Lung (tissue), 11 donors: ENCODE measurements at regions not wholly inside any gene's neighbourhood (a gene's known extent, or its start where the extent isn't known, plus 50 kb on each side); places are given as distances from the start of the nearest gene placed in this dataset.

Experiments
- ATAC-seq: fragments of 200-7000 bp; cut with Tn5 transposase; one replicate; pipeline ENCODE4 v1.9.1; 2020; ENCODE audit warnings: moderate number of reproducible peaks; ENCODE audit not compliant: insufficient read depth, low FRiP score
- DNase-seq, 3 donors: peaks; one replicate each; pipeline ENCODE4 v3.0.0-alpha.2; 2013 to 2017
- H3K27ac ChIP-seq, 2 donors: one replicate each; pipeline ENCODE4 v1.5.1; 2013; ENCODE audit warnings: mild to moderate bottlenecking in 2 of 2, moderate library complexity in 2 of 2, control low read depth in 1 of 2, inconsistent platforms in 1 of 2, low read depth in 1 of 2, low read length in 1 of 2
- H3K27me3 ChIP-seq, 3 donors: one replicate each; pipeline ENCODE4 v1.5.1; 2013; ENCODE audit warnings: low read length in 2 of 3; ENCODE audit not compliant: control insufficient read depth in 3 of 3, insufficient read depth in 3 of 3
- H3K36me3 ChIP-seq, 4 donors: one replicate each; pipeline ENCODE4 v1.5.1; 2013; ENCODE audit warnings: low read length in 4 of 4, mild to moderate bottlenecking in 1 of 4, moderate library complexity in 1 of 4; ENCODE audit not compliant: control insufficient read depth in 4 of 4, insufficient read depth in 4 of 4
- H3K4me1 ChIP-seq, 5 donors: one replicate each; pipeline ENCODE4 v1.5.1; 2013; ENCODE audit warnings: low read length in 5 of 5, mild to moderate bottlenecking in 2 of 5, moderate library complexity in 1 of 5; ENCODE audit not compliant: control insufficient read depth in 5 of 5, insufficient read depth in 5 of 5
- H3K4me3 ChIP-seq: one replicate; pipeline ENCODE4 v1.5.1; 2013; ENCODE audit warnings: mild to moderate bottlenecking, control low read depth, moderate library complexity
- H3K9ac ChIP-seq, 2 donors: one replicate each; pipeline ENCODE4 v1.5.1; 2013; ENCODE audit warnings: low read length in 2 of 2, control low read depth in 1 of 2; ENCODE audit not compliant: insufficient read depth in 1 of 2
- H3K9me3 ChIP-seq, 4 donors: one replicate each; pipeline ENCODE4 v1.5.1; 2013; ENCODE audit warnings: low read length in 3 of 4, mild to moderate bottlenecking in 1 of 4, moderate library complexity in 1 of 4; ENCODE audit not compliant: control insufficient read depth in 4 of 4, insufficient read depth in 3 of 4
- WGBS, 2 donors: extraction: QIAGEN DNeasy Blood & Tissue Kit; methylation state at CpG; one replicate each; pipeline ENCODE4 v1.1.7; 2013; 5-methylcytosine and 5-hydroxymethylcytosine counted together
- TF ChIP-seq, protein P1 (sequence below): IDR thresholded peaks from 2 replicates; pipeline ENCODE4 v1.5.1; 2012; ENCODE audit warnings: mild to moderate bottlenecking; ENCODE audit errors: control extremely low read depth, extremely low read depth
- donor health status: control.
- donor health status: control.
- donor health status: Bipolar disorder and iron deficiency.
- donor health status: healthy.
- donor health status: DM: yes; HTN: yes; CAD: no.

DNA sequence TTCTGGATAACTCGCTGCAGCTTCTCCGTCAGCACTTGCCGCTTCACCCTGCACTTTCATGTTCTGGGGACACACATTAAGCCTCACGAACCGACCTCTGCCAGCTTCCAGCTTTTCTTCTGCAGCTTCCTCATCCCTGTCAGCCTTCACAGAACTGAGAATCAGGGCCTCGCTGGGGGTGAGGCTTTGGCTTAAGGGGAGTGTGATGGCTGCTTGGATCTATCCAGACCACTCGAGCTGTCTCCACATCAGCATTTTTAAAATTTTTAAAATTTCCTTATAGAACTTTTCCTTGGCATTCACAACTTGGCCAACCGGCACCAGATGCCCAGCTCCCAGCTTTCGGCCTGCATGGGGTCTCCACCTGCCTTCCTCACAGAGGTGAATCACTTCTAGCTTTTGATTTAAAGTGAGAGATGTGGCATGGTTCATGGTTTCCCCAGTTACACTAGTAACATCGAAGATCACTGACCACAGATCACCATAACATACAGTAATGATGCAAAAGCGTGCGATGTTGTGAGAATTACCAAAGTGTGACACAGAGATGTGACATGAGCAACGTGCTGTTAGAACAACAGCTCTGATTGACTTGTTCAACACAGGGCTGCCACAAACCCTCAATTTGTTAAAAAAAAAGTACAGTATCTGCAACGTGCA lies 139.1 kb upstream of the C14orf180 start:
- no peak for DNase-seq

DNA sequence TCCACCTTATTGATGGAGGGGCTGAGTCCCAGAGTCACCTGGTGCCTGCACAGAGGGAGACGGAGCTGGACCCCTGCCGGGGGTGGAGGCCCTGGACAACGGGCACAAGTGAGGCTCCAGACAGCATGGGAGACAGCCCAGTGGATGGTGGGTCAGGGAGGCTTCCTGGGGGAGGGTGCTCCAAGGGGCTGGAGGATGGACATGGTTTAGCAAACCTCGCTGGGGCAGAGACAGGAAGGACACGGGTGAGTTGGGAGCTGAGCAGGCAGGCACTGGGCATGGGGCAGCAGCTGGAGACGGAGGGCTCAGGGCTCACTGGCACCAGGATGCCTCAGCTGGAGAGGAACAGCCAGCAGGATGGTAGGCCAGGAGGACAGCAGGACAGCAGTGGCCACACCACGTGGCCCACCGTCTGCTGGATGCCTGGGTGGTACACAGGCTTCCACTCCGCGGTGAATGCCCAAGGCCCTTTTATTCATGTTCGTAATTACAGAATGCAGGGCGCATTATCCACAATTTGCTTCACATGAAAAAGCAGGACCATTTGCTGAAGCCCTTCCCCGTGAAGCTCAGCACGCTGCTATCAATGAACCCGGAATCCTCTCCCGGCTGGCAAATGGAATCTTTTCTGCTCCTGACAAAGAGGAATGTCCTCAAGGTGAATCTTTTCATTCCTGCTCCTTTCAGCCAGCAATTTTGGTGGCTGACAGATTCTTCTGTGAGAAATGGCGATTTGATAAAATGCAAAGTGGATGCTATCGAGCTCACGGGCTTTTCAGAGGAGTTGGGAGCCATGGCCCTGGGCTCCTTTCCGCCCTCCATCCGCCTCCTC lies 138.1 kb upstream of the C14orf180 start:
- DNase-seq: no peak
- WGBS, 2 donors: 90 to 94% methylated on average over 21 of the region's 21 CpGs

More for the DNA sequence above, 139.1 kb upstream of the C14orf180 start:
- H3K27ac ChIP-seq: no peak overlapping the region
- no peak overlapping the region for H3K4me3 ChIP-seq
- TF ChIP-seq, protein P1, sequence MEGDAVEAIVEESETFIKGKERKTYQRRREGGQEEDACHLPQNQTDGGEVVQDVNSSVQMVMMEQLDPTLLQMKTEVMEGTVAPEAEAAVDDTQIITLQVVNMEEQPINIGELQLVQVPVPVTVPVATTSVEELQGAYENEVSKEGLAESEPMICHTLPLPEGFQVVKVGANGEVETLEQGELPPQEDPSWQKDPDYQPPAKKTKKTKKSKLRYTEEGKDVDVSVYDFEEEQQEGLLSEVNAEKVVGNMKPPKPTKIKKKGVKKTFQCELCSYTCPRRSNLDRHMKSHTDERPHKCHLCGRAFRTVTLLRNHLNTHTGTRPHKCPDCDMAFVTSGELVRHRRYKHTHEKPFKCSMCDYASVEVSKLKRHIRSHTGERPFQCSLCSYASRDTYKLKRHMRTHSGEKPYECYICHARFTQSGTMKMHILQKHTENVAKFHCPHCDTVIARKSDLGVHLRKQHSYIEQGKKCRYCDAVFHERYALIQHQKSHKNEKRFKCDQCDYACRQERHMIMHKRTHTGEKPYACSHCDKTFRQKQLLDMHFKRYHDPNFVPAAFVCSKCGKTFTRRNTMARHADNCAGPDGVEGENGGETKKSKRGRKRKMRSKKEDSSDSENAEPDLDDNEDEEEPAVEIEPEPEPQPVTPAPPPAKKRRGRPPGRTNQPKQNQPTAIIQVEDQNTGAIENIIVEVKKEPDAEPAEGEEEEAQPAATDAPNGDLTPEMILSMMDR: no peak
- peaks cover 0 to 26% (median 17%) of the 10 kb centered on the region in 5 donors for H3K4me1 ChIP-seq
- H3K36me3 ChIP-seq: no peaks in the 10 kb centered on the region
- no peaks in the 10 kb centered on the region for H3K9me3 ChIP-seq
- no peak overlapping the region for H3K9ac ChIP-seq
- WGBS, 2 donors: 88 to 93% methylated on average over 14 of the region's 14 CpGs
- no peaks in the 10 kb centered on the region for H3K27me3 ChIP-seq
- no peak for ATAC-seq

DNA sequence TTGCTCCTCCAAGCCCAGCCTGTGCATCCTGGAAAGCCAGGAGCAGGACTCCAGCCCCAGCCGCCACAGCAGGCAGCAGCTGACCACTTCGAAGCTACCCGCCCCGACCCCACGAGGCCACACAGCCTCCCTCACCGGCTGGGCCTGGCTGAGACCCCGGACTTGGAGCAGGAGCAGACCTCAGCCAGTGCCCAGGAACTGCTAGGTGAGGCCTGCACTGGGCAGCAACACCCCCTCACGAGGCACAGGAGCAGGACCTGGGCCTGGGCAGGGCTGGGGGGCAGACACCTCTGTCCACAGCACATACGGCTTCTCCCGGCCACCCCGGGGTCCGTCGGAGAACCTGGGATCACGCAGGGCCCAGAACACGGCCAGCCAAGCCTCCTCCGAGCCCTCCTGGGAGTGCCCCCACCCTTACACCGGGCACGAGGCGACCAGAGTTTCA lies 137.4 kb upstream of the C14orf180 start:
- Histone ChIP-seq H3K27me3 (peaks cover 0 to 3% (median 0%) of the 10 kb centered on the region in 3 donors), H3K4me1 (peaks cover 0 to 12% (median 3%) of the 10 kb centered on the region in 5 donors), H3K9me3 (peaks cover 0 to 2% (median 0%) of the 10 kb centered on the region in 4 donors), H3K4me3 (no peak overlapping the region), H3K36me3 (no peaks in the 10 kb centered on the region), H3K27ac (no peak overlapping the region), H3K9ac (no peak overlapping the region)
- ATAC-seq (no peak), DNase-seq (no peak)
- TF ChIP-seq, protein P1: no peak
- 89 to 90% methylated on average over 19 of the region's 19 CpGs for WGBS, 2 donors

More for the DNA sequence above, 138.1 kb upstream of the C14orf180 start:
- H3K36me3 ChIP-seq: no peaks in the 10 kb centered on the region
- H3K4me1 ChIP-seq: peaks cover 0 to 18% (median 9%) of the 10 kb centered on the region in 5 donors
- ATAC-seq: no peak
- H3K27ac ChIP-seq: no peak overlapping the region
- H3K9ac ChIP-seq: no peak overlapping the region
- no peaks in the 10 kb centered on the region for H3K27me3 ChIP-seq
- H3K9me3 ChIP-seq: peaks cover 0 to under 1% (median 0%) of the 10 kb centered on the region in 4 donors
- TF ChIP-seq, protein P1: no peak
- no peak overlapping the region for H3K4me3 ChIP-seq
